Mesenchymal stem cell (in vitro differentiated cells and primary cell): ENCODE measurements at regions not wholly inside any gene's neighbourhood (a gene's known extent, or its start where the extent isn't known, plus 50 kb on each side); places are given as distances from the start of the nearest gene placed in this dataset.

Experiments
- DNase-seq: peaks from one replicate; pipeline ENCODE4 v3.0.0-alpha.2; 2013
- H2AFZ ChIP-seq: one replicate; pipeline ENCODE4 v1.6.1; 2013; ENCODE audit warnings: low read depth, mild to moderate bottlenecking, control low read depth, inconsistent platforms, low read length, moderate library complexity
- H2AK5ac ChIP-seq: 2 replicates; pipeline ENCODE4 v1.6.1; 2013; ENCODE audit warnings: low read length, moderate library complexity, mild to moderate bottlenecking, inconsistent platforms; ENCODE audit not compliant: severe bottlenecking
- H2BK120ac ChIP-seq: one replicate; pipeline ENCODE4 v1.6.1; 2013; ENCODE audit warnings: low read depth, mild to moderate bottlenecking, inconsistent platforms, low read length, moderate library complexity
- H2BK12ac ChIP-seq, 2 experiments: one replicate each; pipeline ENCODE4 v1.6.1; 2013; ENCODE audit warnings: inconsistent platforms in 2 of 2, low read length in 2 of 2, mild to moderate bottlenecking in 2 of 2, moderate library complexity in 2 of 2, control low read depth in 1 of 2
- H2BK15ac ChIP-seq: one replicate; pipeline ENCODE4 v1.6.1; 2013; ENCODE audit warnings: mild to moderate bottlenecking, low read depth, inconsistent platforms; ENCODE audit not compliant: poor library complexity, severe bottlenecking
- H2BK5ac ChIP-seq: 2 replicates; pipeline ENCODE4 v1.6.1; 2013; ENCODE audit warnings: low read depth, mild to moderate bottlenecking, low read length, control low read depth, inconsistent platforms; ENCODE audit not compliant: poor library complexity, severe bottlenecking
- H3K14ac ChIP-seq, 2 experiments: one replicate each; pipeline ENCODE4 v1.6.1; 2013; ENCODE audit warnings: inconsistent platforms in 2 of 2, low read length in 2 of 2, control low read depth in 1 of 2, mild to moderate bottlenecking in 1 of 2, moderate library complexity in 1 of 2
- H3K18ac ChIP-seq, 2 experiments: one replicate each; pipeline ENCODE4 v1.6.1; 2013; ENCODE audit warnings: inconsistent platforms in 2 of 2, low read length in 2 of 2, control low read depth in 1 of 2, low read depth in 1 of 2, mild to moderate bottlenecking in 1 of 2
- H3K23ac ChIP-seq, 2 experiments: one replicate each; pipeline ENCODE4 v1.6.1; 2013; ENCODE audit warnings: inconsistent platforms in 2 of 2, low read length in 2 of 2, mild to moderate bottlenecking in 2 of 2, moderate library complexity in 2 of 2, control low read depth in 1 of 2
- H3K27ac ChIP-seq: 2 replicates; pipeline ENCODE4 v1.5.1; 2013; ENCODE audit warnings: mild to moderate bottlenecking, moderate library complexity, low read length, control low read depth, inconsistent platforms; ENCODE audit not compliant: poor library complexity, severe bottlenecking
- H3K27me3 ChIP-seq, 2 experiments: 2 replicates each; pipeline versions ENCODE4 v1.6.1 to v1.7.0; 2013; ENCODE audit warnings: low read length in 2 of 2, mild to moderate bottlenecking in 2 of 2, moderate library complexity in 2 of 2, control low read depth in 1 of 2, inconsistent platforms in 1 of 2; ENCODE audit not compliant: control insufficient read depth in 1 of 2, insufficient read depth in 1 of 2
- H3K36me3 ChIP-seq, 2 experiments: 2 replicates each; pipeline versions ENCODE4 v1.6.1 to v1.7.0; 2013; ENCODE audit warnings: low read length in 2 of 2, control low read depth in 1 of 2, inconsistent platforms in 1 of 2, low read depth in 1 of 2, mild to moderate bottlenecking in 1 of 2; ENCODE audit not compliant: insufficient read depth in 2 of 2, control insufficient read depth in 1 of 2
- H3K4ac ChIP-seq, 2 experiments: one replicate each; pipeline ENCODE4 v1.6.1; 2013; ENCODE audit warnings: inconsistent platforms in 2 of 2, low read length in 2 of 2, mild to moderate bottlenecking in 2 of 2, moderate library complexity in 2 of 2, control low read depth in 1 of 2, low read depth in 1 of 2
- H3K4me1 ChIP-seq: 2 replicates; pipeline ENCODE4 v1.6.1; 2013; ENCODE audit warnings: low read depth, low read length, control low read depth; ENCODE audit not compliant: control insufficient read depth, insufficient read depth
- H3K4me2 ChIP-seq: 2 replicates; pipeline ENCODE4 v1.6.1; 2013; ENCODE audit warnings: low read length, mild to moderate bottlenecking, inconsistent platforms; ENCODE audit not compliant: poor library complexity, severe bottlenecking
- H3K4me3 ChIP-seq, 2 experiments: 2 replicates each; pipeline versions ENCODE4 v1.5.1 to v1.7.0; 2013; ENCODE audit warnings: low read length in 2 of 2, mild to moderate bottlenecking in 2 of 2, control low read depth in 1 of 2, low read depth in 1 of 2; ENCODE audit not compliant: insufficient read depth in 1 of 2
- H3K79me1 ChIP-seq: replicated peaks from 2 replicates; pipeline ENCODE4 v1.6.1; 2013; ENCODE audit warnings: mild to moderate bottlenecking, control low read depth, low read length, inconsistent platforms; ENCODE audit not compliant: poor library complexity, severe bottlenecking
- H3K9ac ChIP-seq: 2 replicates; pipeline ENCODE4 v1.7.0; 2013; ENCODE audit warnings: mild to moderate bottlenecking, low read length, moderate library complexity
- H3K9me3 ChIP-seq: 2 replicates; pipeline ENCODE4 v1.7.0; 2013; ENCODE audit warnings: mild to moderate bottlenecking, low read length; ENCODE audit not compliant: control insufficient read depth
- H4K8ac ChIP-seq: one replicate; pipeline ENCODE4 v1.6.1; 2013; ENCODE audit warnings: inconsistent platforms, mild to moderate bottlenecking, low read length, moderate library complexity
- H4K91ac ChIP-seq: one replicate; pipeline ENCODE4 v1.6.1; 2013; ENCODE audit warnings: mild to moderate bottlenecking, low read length, inconsistent platforms
- WGBS: methylation state at CpG from one replicate; pipeline ENCODE4 v1.1.7; 2013; ENCODE audit warnings: mixed read lengths; 5-methylcytosine and 5-hydroxymethylcytosine counted together

DNA sequence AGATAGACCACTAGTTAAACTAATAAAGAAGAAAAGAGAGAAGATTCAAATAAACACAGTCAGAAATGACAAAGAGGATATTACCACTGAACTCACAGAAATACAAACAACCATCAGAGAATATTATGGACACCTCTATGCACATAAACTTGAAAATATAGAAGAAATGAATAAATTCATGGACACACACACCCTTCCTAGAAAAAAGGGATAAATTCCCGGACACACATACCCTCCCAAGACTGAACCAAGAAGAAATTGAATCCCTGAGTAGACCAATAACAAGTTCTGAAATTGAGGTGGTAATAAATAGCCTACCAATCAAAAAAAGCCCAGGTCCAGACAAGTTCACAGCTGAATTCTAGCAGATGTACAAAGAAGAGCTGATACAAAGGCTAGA is 187.9 kb downstream of the SEC23A start:
- no CpG with 5 or more reads among the region's 1 CpG for WGBS
- H2BK5ac ChIP-seq = no peak overlapping the region
- H3K4me3 ChIP-seq = no peak overlapping the region

DNA sequence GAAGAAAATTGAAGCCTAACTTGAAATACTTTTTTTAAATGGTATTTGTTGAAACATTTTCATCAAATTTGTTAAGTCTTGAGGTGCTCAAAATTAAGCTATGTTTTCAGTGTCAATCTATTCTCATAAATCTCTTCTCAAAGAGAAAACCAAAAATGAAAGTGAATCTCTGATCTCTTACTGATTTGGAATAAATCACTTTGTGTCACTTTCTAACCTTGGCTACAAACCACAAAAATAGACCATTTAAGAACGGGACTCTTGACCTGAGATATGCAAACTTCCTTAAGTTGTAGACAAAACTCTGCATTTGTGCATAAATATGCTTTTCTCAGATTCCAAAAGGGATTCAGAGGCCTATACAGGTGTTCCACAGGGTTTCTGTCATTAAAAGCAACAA is 192.9 kb downstream of the SEC23A start:
- no peak for DNase-seq
- Histone ChIP-seq H2AK5ac (no peak overlapping the region), H2AFZ (no peak overlapping the region)

More for the DNA sequence above, 187.9 kb downstream of the SEC23A start:
- no peak overlapping the region for H3K9ac ChIP-seq
- no peak for DNase-seq
- H2AFZ ChIP-seq = no peak overlapping the region
- H3K14ac ChIP-seq = no peak overlapping the region
- no peaks in the 10 kb centered on the region for H3K36me3 ChIP-seq
- H3K27me3 ChIP-seq = no peaks in the 10 kb centered on the region
- H3K9me3 ChIP-seq = peaks cover 7% of the 10 kb centered on the region
- H3K27ac ChIP-seq = no peak overlapping the region
- no peak overlapping the region for H3K4ac ChIP-seq
- no peak overlapping the region for H3K4me2 ChIP-seq
- no peak overlapping the region for H4K91ac ChIP-seq
- H3K23ac ChIP-seq = no peak overlapping the region
- H2AK5ac ChIP-seq = no peak overlapping the region
- no peaks in the 10 kb centered on the region for H3K4me1 ChIP-seq
- no peak overlapping the region for H2BK15ac ChIP-seq
- no peak overlapping the region for H2BK120ac ChIP-seq
- H3K18ac ChIP-seq = no peak overlapping the region
- no peak overlapping the region for H2BK12ac ChIP-seq
- no peak overlapping the region for H4K8ac ChIP-seq
- H3K79me1 ChIP-seq = no peaks in the 10 kb centered on the region

DNA sequence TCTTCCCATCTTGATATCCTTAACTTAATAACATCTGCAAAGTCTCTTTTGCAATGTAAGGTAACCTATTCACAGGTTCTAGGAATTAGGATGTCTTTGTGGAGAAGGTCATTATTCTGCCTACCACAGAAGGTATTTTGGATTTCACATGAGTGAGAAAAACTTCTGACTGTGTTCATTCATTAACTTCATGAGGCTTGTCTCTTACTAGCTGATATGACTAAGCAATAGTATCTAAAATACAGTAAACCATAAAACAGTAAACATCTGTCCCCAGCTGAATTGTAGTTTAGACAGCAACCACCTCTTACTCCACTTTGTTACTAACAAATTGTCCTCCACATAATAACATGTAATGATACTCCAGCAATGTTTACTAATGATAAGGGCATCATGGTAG is 198.1 kb downstream of the SEC23A start:
- H2BK120ac ChIP-seq = no peak overlapping the region

More for the DNA sequence above, 192.9 kb downstream of the SEC23A start:
- Histone ChIP-seq H2BK15ac (no peak overlapping the region), H3K4me1 (no peaks in the 10 kb centered on the region), H4K91ac (no peak overlapping the region), H3K4me2 (no peak overlapping the region), H3K27ac (no peak overlapping the region), H4K8ac (no peak overlapping the region), H3K4ac (no peak overlapping the region), H3K9me3 (peaks cover 6% of the 10 kb centered on the region), H3K27me3 (no peaks in the 10 kb centered on the region), H3K4me3 (no peak overlapping the region), H3K14ac (no peak overlapping the region), H2BK12ac (no peak overlapping the region), H3K18ac (no peak overlapping the region), H2BK5ac (no peak overlapping the region), H3K79me1 (no peaks in the 10 kb centered on the region), H3K36me3 (no peaks in the 10 kb centered on the region), H3K23ac (no peak overlapping the region), H3K9ac (no peak overlapping the region), H2BK120ac (no peak overlapping the region)
- WGBS = 90% methylated on average over 1 of the region's 1 CpG

DNA sequence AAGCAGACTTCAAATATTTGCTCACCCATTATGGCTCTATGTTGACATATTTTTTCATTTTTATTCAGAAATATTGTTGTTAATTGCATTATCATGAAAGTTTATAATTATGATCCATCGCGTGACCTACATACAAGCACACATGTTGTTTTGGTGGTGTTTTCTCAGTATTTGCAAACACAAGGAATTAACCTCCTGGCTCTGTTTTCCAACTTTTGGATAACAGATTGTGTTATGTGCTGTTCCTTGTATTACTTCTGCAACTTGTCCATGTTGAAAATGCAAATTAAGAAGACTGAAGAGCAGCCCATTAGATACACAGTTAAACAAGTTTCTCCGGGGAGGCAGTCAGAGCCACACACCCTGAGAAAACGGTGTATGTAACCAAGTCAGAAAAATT is 201.2 kb downstream of the SEC23A start:
- no peak overlapping the region for H3K14ac ChIP-seq
- H3K4me3 ChIP-seq = no peak overlapping the region
- H2AK5ac ChIP-seq = no peak overlapping the region
- no peak overlapping the region for H3K27ac ChIP-seq
- no peak overlapping the region for H2BK120ac ChIP-seq
- no peak overlapping the region for H3K4me2 ChIP-seq
- no peak overlapping the region for H3K4ac ChIP-seq
- no peak overlapping the region for H2BK5ac ChIP-seq
- H4K8ac ChIP-seq = no peak overlapping the region
- H3K23ac ChIP-seq = no peak overlapping the region
- H3K27me3 ChIP-seq = no peaks in the 10 kb centered on the region
- no peaks in the 10 kb centered on the region for H3K4me1 ChIP-seq
- 93% methylated on average over 2 of the region's 4 CpGs for WGBS
- no peak for DNase-seq
- no peak overlapping the region for H2BK15ac ChIP-seq
- no peak overlapping the region for H2BK12ac ChIP-seq
- no peaks in the 10 kb centered on the region for H3K79me1 ChIP-seq
- no peaks in the 10 kb centered on the region for H3K9me3 ChIP-seq
- H3K18ac ChIP-seq = no peak overlapping the region
- no peak overlapping the region for H3K9ac ChIP-seq
- no peak overlapping the region for H4K91ac ChIP-seq
- H2AFZ ChIP-seq = no peak overlapping the region
- no peaks in the 10 kb centered on the region for H3K36me3 ChIP-seq

More for the DNA sequence above, 198.1 kb downstream of the SEC23A start:
- DNase-seq = no peak
- H2BK12ac ChIP-seq = no peak overlapping the region
- H3K9ac ChIP-seq = no peak overlapping the region
- H3K4me2 ChIP-seq = no peak overlapping the region
- no peak overlapping the region for H2AK5ac ChIP-seq
- no peak overlapping the region for H3K4me3 ChIP-seq
- H2AFZ ChIP-seq = no peak overlapping the region
- no peak overlapping the region for H3K4ac ChIP-seq
- H3K14ac ChIP-seq = no peak overlapping the region
- no peaks in the 10 kb centered on the region for H3K36me3 ChIP-seq
- H3K4me1 ChIP-seq = no peaks in the 10 kb centered on the region
- no peak overlapping the region for H3K23ac ChIP-seq
- no peak overlapping the region for H3K27ac ChIP-seq
- no peaks in the 10 kb centered on the region for H3K27me3 ChIP-seq
- H2BK5ac ChIP-seq = no peak overlapping the region
- no peak overlapping the region for H3K18ac ChIP-seq
- H3K9me3 ChIP-seq = no peaks in the 10 kb centered on the region
- no peak overlapping the region for H4K8ac ChIP-seq
- no peak overlapping the region for H4K91ac ChIP-seq
- no peak overlapping the region for H2BK15ac ChIP-seq
- no peaks in the 10 kb centered on the region for H3K79me1 ChIP-seq
